IMR-90 (cell line): ENCODE measurements at regions not wholly inside any gene's neighbourhood (a gene's known extent, or its start where the extent isn't known, plus 50 kb on each side); places are given as distances from the start of the nearest gene placed in this dataset.

Experiments
- ATAC-seq: fragments of 200-7000 bp; cut with Tn5 transposase; 2 replicates; pipeline ENCODE4 v1.9.1; 2020; ENCODE audit warnings: low read depth, mild to moderate bottlenecking, moderate library complexity
- BruUV-seq: library from RNA; stranded (reverse); fragments of 400-500 nt; replicated peaks from 2 replicates; lab custom pipeline; 2021; lab: Mats Ljungman, UMichigan
- CTCF ChIA-PET: fragments of 300-600 bp; formaldehyde crosslinking; extraction: SDS; loops from one replicate; lab custom pipeline; 2021; ENCODE audit warnings: antibody characterized with exemption; lab: Yijun Ruan, JAX
- POLR2A ChIA-PET: fragments of 300-600 bp; sonication (Branson Sonifier 250); formaldehyde crosslinking; loops from one replicate; lab custom pipeline; 2022; ENCODE audit warnings: antibody characterized with exemption; ENCODE audit not compliant: unreplicated experiment; lab: Charles Lee
- DNase-seq: peaks from one replicate; pipeline ENCODE4 v3.0.0; 2013
- H2AFZ ChIP-seq: replicated peaks from 2 replicates; pipeline ENCODE3; 2013; ENCODE audit warnings: low read length, mild to moderate bottlenecking; ENCODE audit not compliant: poor library complexity
- H2AK5ac ChIP-seq: 2 replicates; pipeline ENCODE4 v1.6.1; 2013; ENCODE audit warnings: low read depth, low read length, inconsistent platforms
- H2AK9ac ChIP-seq: replicated peaks from 2 replicates; pipeline ENCODE3; 2013; ENCODE audit warnings: mild to moderate bottlenecking, low read depth, low read length, moderate library complexity; ENCODE audit not compliant: poor library complexity
- H2BK120ac ChIP-seq: 2 replicates; pipeline ENCODE4 v1.6.1; 2013; ENCODE audit warnings: low read depth, low read length, inconsistent platforms
- H2BK15ac ChIP-seq: 3 replicates; pipeline ENCODE4 v1.6.1; 2013; ENCODE audit warnings: low read depth, low read length, inconsistent platforms
- H2BK20ac ChIP-seq: 2 replicates; pipeline ENCODE4 v1.6.1; 2013; ENCODE audit warnings: low read depth, mild to moderate bottlenecking, inconsistent platforms, low read length, moderate library complexity
- H2BK5ac ChIP-seq: 2 replicates; pipeline ENCODE4 v1.6.1; 2013; ENCODE audit warnings: mild to moderate bottlenecking, low read depth, low read length, inconsistent platforms; ENCODE audit not compliant: poor library complexity, severe bottlenecking
- H3K14ac ChIP-seq: replicated peaks from 2 replicates; pipeline ENCODE4 v1.6.1; 2013; ENCODE audit warnings: low read depth, low read length, inconsistent platforms
- H3K18ac ChIP-seq: 2 replicates; pipeline ENCODE4 v1.6.1; 2013; ENCODE audit warnings: low read depth, low read length, control low read depth
- H3K23ac ChIP-seq: 2 replicates; pipeline ENCODE4 v1.6.1; 2013; ENCODE audit warnings: low read depth, low read length, inconsistent platforms
- H3K27ac ChIP-seq: 2 replicates; pipeline ENCODE4 v1.5.1; 2013; ENCODE audit warnings: mild to moderate bottlenecking, control low read depth, low read length; ENCODE audit not compliant: insufficient read depth
- H3K27me3 ChIP-seq: 2 replicates; pipeline ENCODE4 v1.6.1; 2013; ENCODE audit warnings: low read length; ENCODE audit not compliant: control insufficient read depth, insufficient read depth
- H3K36me3 ChIP-seq: 2 replicates; pipeline ENCODE4 v1.6.1; 2013; ENCODE audit warnings: low read length, mixed read lengths; ENCODE audit not compliant: control insufficient read depth, insufficient read depth
- H3K4ac ChIP-seq: 2 replicates; pipeline ENCODE4 v1.6.1; 2013; ENCODE audit warnings: low read depth, low read length, inconsistent platforms
- H3K4me1 ChIP-seq: 2 replicates; pipeline ENCODE4 v1.6.1; 2013; ENCODE audit warnings: low read length, mixed read lengths; ENCODE audit not compliant: control insufficient read depth, insufficient read depth
- H3K4me2 ChIP-seq: 2 replicates; pipeline ENCODE4 v1.6.1; 2013; ENCODE audit warnings: low read depth, mild to moderate bottlenecking, control low read depth, low read length, moderate library complexity
- H3K4me3 ChIP-seq: 2 replicates; pipeline ENCODE4 v1.5.1; 2013; ENCODE audit warnings: low read depth, mild to moderate bottlenecking, control low read depth, low read length, moderate library complexity; ENCODE audit not compliant: insufficient read depth
- H3K56ac ChIP-seq: 2 replicates; pipeline ENCODE4 v1.6.1; 2013; ENCODE audit warnings: low read length, inconsistent platforms; ENCODE audit not compliant: insufficient read depth; ENCODE audit errors: extremely low read depth
- H3K79me1 ChIP-seq, 2 experiments: 2 replicates each; pipeline ENCODE4 v1.6.1; 2013; ENCODE audit warnings: low read length in 2 of 2, inconsistent platforms in 1 of 2, low read depth in 1 of 2
- H3K9ac ChIP-seq: 2 replicates; pipeline ENCODE4 v1.6.1; 2013; ENCODE audit warnings: low read depth, low read length, control low read depth
- H3K9me1 ChIP-seq: 2 replicates; pipeline ENCODE4 v1.6.1; 2013; ENCODE audit warnings: low read length, inconsistent platforms; ENCODE audit not compliant: insufficient read depth
- H3K9me3 ChIP-seq: 2 replicates; pipeline ENCODE4 v1.6.1; 2013; ENCODE audit warnings: low read length; ENCODE audit not compliant: control insufficient read depth, insufficient read depth
- H4K20me1 ChIP-seq: 2 replicates; pipeline ENCODE4 v1.6.1; 2013; ENCODE audit warnings: low read length, inconsistent platforms; ENCODE audit not compliant: insufficient read depth
- H4K5ac ChIP-seq: 2 replicates; pipeline ENCODE4 v1.6.1; 2013; ENCODE audit warnings: mild to moderate bottlenecking, low read depth, low read length, control low read depth
- H4K8ac ChIP-seq, 2 experiments: 2 replicates each; pipeline ENCODE4 v1.6.1; 2013; ENCODE audit warnings: low read depth in 2 of 2, low read length in 2 of 2, control low read depth in 1 of 2, inconsistent platforms in 1 of 2
- H4K91ac ChIP-seq: 2 replicates; pipeline ENCODE4 v1.6.1; 2013; ENCODE audit warnings: low read depth, low read length, inconsistent platforms; ENCODE audit not compliant: insufficient read depth
- BHLHE40 ChIP-seq: fragments of 150-350 bp; IDR thresholded peaks from 2 replicates; pipeline ENCODE4 v1.6.1; 2016; ENCODE audit warnings: mild to moderate bottlenecking, low read depth, low read length
- CHD1 ChIP-seq: IDR thresholded peaks from 2 replicates; pipeline ENCODE4 v1.6.1; 2012; ENCODE audit warnings: low read depth, low read length, improper control_type of control experiment
- CTCF ChIP-seq: conservative IDR thresholded peaks from 2 replicates; pipeline ENCODE4 v1.5.1; 2012; ENCODE audit warnings: mild to moderate bottlenecking, low read depth, low read length, improper control_type of control experiment
- MAFK ChIP-seq: IDR thresholded peaks from 2 replicates; pipeline ENCODE4 v1.6.1; 2012; ENCODE audit warnings: low read depth, low read length, improper control_type of control experiment
- MAZ ChIP-seq: IDR thresholded peaks from 2 replicates; pipeline ENCODE4 v1.6.1; 2012; ENCODE audit warnings: low read depth, mild to moderate bottlenecking, low read length, improper control_type of control experiment, moderate library complexity, borderline replicate concordance
- MXI1 ChIP-seq: IDR thresholded peaks from 2 replicates; pipeline ENCODE4 v1.6.1; 2012; ENCODE audit warnings: low read depth, mild to moderate bottlenecking, low read length, moderate library complexity, borderline replicate concordance
- POLR2A ChIP-seq: IDR thresholded peaks from 2 replicates; pipeline ENCODE4 v1.6.1; 2012; ENCODE audit warnings: mild to moderate bottlenecking, low read depth, low read length
- RAD21 ChIP-seq: IDR thresholded peaks from 2 replicates; pipeline ENCODE4 v1.6.1; 2012; ENCODE audit warnings: low read length, improper control_type of control experiment
- RCOR1 ChIP-seq: IDR thresholded peaks from 2 replicates; pipeline ENCODE4 v1.6.1; 2012; ENCODE audit warnings: mild to moderate bottlenecking, low read length, improper control_type of control experiment; ENCODE audit not compliant: insufficient replicate concordance
- RFX5 ChIP-seq: IDR thresholded peaks from 2 replicates; pipeline ENCODE4 v1.8.0; 2012; ENCODE audit warnings: low read depth, mild to moderate bottlenecking, low read length, moderate library complexity
- SMC3 ChIP-seq: fragments of 150-350 bp; IDR thresholded peaks from 2 replicates; pipeline ENCODE4 v1.6.1; 2016; ENCODE audit warnings: low read depth, mild to moderate bottlenecking, antibody characterized with exemption, low read length, moderate library complexity
- USF2 ChIP-seq: fragments of 150-350 bp; IDR thresholded peaks from 2 replicates; pipeline ENCODE4 v1.6.1; 2017; ENCODE audit warnings: mild to moderate bottlenecking, antibody characterized with exemption, low read length, low read depth
- WGBS, 2 experiments: methylation state at CpG; one replicate each; pipeline versions ENCODE4 v1.1.5 to v1.1.7; 2013; ENCODE audit warnings: missing lambda C conversion rate in 2 of 2; ENCODE audit not compliant: insufficient read length in 1 of 2; ENCODE audit errors: extremely low coverage in 2 of 2; 5-methylcytosine and 5-hydroxymethylcytosine counted together
- dilution Hi-C: fragments of 300-500 bp; cut with HindIII; formaldehyde crosslinking; loops from one replicate; pipeline ENCODE4 v1.14.3; 2018; ENCODE audit warnings: low sequenced_read_pairs; ENCODE audit not compliant: unreplicated experiment
- in situ Hi-C: fragments of 300-500 bp; cut with MboI; formaldehyde crosslinking; loops from 3 replicates; pipeline ENCODE4 v1.14.3; 2019; ENCODE audit warnings: low sequenced_read_pairs, inconsistent platforms, mixed read lengths
- intact Hi-C: fragments of 100-400 bp; cut with micrococcal nuclease; formaldehyde crosslinking; loops from 2 replicates; pipeline ENCODE4 v1.10.0; 2022

GRCh38 chr2:129901754-129902415, 77.6 kb upstream of the RAB6C start (continued):
- TF ChIP-seq USF2 (no peak), RCOR1 (no peak), CHD1 (no peak)

DNA sequence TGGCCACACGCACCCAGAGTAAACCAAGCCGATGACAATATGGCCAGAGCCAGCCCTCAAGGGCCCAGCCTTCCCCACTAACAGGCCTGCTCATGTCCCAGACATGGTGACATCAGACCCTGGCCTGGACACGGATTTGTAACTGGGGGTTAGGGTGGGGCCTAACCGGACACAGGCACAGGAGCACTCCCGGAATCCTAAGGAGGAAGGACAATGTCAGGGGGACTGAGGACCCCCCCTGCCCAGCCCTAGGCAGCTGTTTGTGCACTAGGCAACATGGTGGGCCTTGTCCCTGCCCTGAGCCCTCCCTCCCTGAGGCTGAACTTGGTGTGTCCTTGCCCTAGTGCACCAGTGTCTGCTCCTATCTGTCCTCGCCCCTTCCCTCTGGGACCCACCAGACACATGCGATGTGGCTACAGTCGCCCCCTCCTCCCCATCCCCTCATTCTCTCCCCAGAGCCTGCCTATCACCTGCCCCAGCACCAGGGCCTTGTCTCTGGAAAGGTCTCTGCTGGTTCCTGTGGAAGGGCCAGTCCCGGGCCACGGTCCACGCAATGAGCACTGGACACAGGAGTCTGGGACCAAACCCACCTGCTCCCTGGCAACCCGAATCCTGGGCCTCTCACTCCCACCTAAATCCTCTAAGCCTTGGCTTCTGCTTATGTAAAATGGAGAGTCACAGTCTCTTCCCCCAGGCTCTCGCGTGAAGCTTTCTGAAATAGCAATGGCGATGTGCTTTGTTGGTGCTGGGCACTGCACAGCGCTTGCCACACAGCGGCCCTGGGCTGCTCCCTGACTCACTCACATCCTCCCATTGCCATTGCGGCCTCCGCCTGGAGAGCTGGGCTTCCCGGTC, 76.5 kb upstream of the RAB6C start:
- Histone ChIP-seq H4K20me1 (no peaks in the 10 kb centered on the region), H2BK5ac (no peak overlapping the region), H2AK9ac (no peak overlapping the region), H3K9me3 (no peaks in the 10 kb centered on the region), H3K4me3 (no peak overlapping the region), H3K4ac (no peak overlapping the region), H4K91ac (no peak overlapping the region), H3K18ac (no peak overlapping the region), H2BK120ac (no peak overlapping the region), H2BK20ac (no peak overlapping the region), H3K79me1 (no peaks in the 10 kb centered on the region), H3K23ac (no peak overlapping the region), H3K9ac (no peak overlapping the region), H3K27me3 (no peaks in the 10 kb centered on the region), H4K5ac (no peak overlapping the region), H2BK15ac (no peak overlapping the region), H3K14ac (no peak overlapping the region), H4K8ac (no peak overlapping the region), H3K56ac (no peak overlapping the region), H2AK5ac (no peak overlapping the region), H3K4me2 (no peak overlapping the region), H3K27ac (no peak overlapping the region), H3K4me1 (no peaks in the 10 kb centered on the region), H2AFZ (no peak overlapping the region), H3K36me3 (no peaks in the 10 kb centered on the region), H3K9me1 (no peaks in the 10 kb centered on the region)
- in situ Hi-C loops (no loop called here), dilution Hi-C loops (no loop called here), intact Hi-C loops (no loop called here)
- WGBS, 2 experiments = 81% methylated on average over 7 of the region's 20 CpGs; no CpG with 5 or more reads in 1 of the 2 experiments
- DNase-seq (no peak), ATAC-seq (no peak)
- ChIA-PET CTCF (no interaction called here), POLR2A (no interaction called here)
- no TSS peak for BruUV-seq
- TF ChIP-seq RFX5 (no peak), BHLHE40 (no peak), POLR2A (no peak), MAFK (no peak), RAD21 (no peak), USF2 (no peak), MXI1 (no peak), SMC3 (no peak), MAZ (no peak), CTCF (no peak)
